Jurkat, Clone E6-1 (cell line): ENCODE measurements at regions not wholly inside any gene's neighbourhood (a gene's known extent, or its start where the extent isn't known, plus 50 kb on each side); places are given as distances from the start of the nearest gene placed in this dataset.
"Not testable (repeated sequence)": the region's sequence is repeated elsewhere in the genome, so short reads cannot be mapped to it uniquely, and the experiment has no call there.

Experiments used
- DNase-seq: peaks from one replicate; pipeline ENCODE4 v3.0.0-alpha.2; 2011; ENCODE audit warnings: low read depth, low spot score
- H3K4me3 ChIP-seq: 2 replicates; pipeline ENCODE4 v1.5.1; 2011; ENCODE audit warnings: mild to moderate bottlenecking, low read length, control low read depth, moderate library complexity

GRCh38 chr2:196500686-196501431, 138.7 kb upstream of the CCDC150 start:
- no peak overlapping the region for H3K4me3 ChIP-seq

DNA sequence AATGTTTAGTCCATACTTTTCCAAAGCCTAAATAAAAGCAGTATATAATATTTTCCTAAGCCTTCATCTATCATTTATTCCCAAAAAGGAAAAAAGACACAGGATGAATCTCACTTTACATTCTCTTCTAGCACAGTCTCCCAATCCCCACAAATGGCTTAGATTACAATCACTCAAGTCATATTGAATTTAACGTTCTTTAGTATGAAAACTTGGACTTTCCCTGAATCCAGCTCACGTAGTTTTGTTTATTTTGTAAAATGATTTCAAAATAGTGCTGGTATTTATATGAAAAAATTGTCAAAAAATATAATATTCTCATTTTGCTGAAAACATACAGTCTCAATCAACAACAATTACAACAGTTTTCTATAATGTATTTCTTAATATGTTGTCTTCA, 137.7 kb upstream of the CCDC150 start:
- H3K4me3 ChIP-seq: no peak overlapping the region
- no peak for DNase-seq

More at GRCh38 chr2:196500686-196501431, 138.7 kb upstream of the CCDC150 start:
- DNase-seq: no peak

DNA sequence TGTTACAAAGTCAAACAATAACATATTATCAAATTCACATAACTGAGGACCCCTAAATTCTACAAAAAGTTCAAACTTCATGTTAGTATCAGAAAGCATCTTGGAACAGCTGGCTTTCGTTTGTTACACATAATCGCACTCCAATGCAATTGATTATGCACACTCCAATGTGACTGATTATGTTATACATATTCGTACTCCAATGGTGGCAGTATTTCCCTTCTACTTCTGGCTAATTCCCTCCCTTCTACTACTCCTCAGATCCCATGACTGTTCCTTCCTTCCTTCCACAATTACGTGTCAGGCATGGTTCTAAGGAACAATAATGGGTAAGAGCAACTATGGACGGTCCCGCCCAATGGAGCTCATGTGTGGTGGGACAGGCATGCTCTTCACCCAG, 137.1 kb upstream of the CCDC150 start:
- H3K4me3 ChIP-seq: no peak overlapping the region
- no peak for DNase-seq

GRCh38 chr2:196503398-196503797, 136.1 kb upstream of the CCDC150 start:
- no peak overlapping the region for H3K4me3 ChIP-seq
- no peak for DNase-seq

DNA sequence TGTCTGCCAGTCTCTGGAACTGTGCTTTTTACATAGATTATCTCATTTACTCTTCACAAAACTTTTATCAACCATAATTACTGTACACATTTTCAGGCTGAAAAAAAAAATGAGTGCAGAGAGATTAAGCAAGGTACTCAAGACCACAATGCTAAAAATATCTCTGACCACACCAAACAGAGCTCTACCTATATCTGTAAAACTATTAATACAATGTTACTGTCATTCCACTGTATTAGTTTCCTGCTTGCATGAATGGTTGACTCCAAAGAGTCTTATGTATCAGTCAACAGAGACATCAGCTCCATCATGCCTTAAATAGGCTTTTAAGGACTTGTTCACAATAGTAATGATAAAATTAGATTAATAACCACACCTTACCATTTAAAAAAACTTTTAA, 134.7 kb upstream of the CCDC150 start:
- H3K4me3 ChIP-seq: no peak overlapping the region
- no peak for DNase-seq

DNA sequence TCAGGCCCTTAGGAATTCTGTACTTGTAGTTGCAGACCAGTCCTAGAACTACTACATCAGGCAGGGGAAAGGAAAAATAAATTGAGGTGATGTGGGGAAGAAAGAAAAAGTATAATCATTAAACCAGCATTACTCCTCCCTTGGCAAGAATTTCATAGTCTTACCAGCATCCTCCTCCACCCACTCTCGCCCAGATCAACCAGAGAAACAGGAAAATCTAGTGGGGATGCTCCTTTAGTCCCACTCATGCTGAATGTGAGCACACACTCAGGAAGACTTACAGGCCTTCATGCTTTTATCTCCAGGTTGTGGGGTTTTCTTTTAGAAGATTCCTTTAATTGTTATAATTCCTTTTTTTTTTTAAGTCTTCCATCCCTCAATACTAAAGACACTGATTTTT, 129.3 kb upstream of the CCDC150 start:
- no peak overlapping the region for H3K4me3 ChIP-seq
- DNase-seq: no peak

DNA sequence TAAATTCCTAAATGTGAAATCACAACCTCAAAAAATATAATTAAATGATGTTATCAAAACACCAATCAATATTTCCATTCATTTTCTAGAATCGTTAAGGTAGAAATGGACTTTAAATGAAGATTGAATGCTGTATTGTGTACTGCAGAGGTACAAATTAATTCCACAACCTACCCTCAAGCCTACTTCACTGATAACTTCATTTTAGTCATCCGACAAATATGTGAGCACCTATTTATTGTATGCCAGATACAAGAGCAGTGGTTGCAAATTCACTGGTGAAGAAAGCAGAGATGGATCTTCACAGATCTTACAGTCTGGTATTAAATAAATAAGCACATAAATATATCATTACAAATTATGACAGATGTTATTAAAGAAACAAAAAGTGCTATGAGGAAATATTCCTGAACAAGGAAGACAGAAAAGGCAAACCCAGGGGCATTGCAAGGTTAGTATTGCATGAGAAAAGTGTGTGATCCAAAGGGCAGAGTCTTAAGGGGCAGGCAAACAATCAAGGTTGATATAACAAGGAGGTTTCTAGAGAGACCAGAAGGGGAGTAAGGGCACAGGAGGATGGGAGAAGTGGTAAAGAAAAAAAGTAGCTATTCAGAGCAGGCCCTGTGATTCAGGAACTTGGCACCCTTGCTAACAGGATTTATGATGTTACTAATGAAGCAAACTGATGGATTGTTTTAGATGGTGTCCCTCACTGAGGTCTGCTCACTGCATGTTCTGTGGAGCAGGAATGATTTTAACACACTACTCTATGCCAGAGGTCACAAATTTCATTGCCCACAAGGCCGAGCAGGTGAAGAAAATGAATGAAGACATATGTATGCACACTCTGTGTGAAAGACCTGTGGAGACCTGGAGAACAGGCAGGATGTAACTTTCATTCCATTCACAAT, 128.0 kb upstream of the CCDC150 start:
- DNase-seq: no peak
- no peak overlapping the region for H3K4me3 ChIP-seq

GRCh38 chr2:196513796-196514526, 125.6 kb upstream of the CCDC150 start:
- H3K4me3 ChIP-seq: no peak overlapping the region
- no peak for DNase-seq

- no peak overlapping the region for H3K4me3 ChIP-seq
- no peak for DNase-seq
Measured at GRCh38 chr2:196514641-196515040, 124.9 kb upstream of the CCDC150 start.

- no peak overlapping the region for H3K4me3 ChIP-seq
- DNase-seq: no peak
Measured at GRCh38 chr2:196515051-196515450, 124.5 kb upstream of the CCDC150 start.

- no peak overlapping the region for H3K4me3 ChIP-seq
- DNase-seq: no peak
Measured at GRCh38 chr2:196515608-196516007, 123.9 kb upstream of the CCDC150 start.

GRCh38 chr2:196516564-196516963, 123.0 kb upstream of the CCDC150 start:
- no peak overlapping the region for H3K4me3 ChIP-seq
- DNase-seq: no peak

GRCh38 chr2:196520605-196521004, 118.9 kb upstream of the CCDC150 start:
- no peak for DNase-seq

GRCh38 chr2:196526981-196527725, 112.4 kb upstream of the CCDC150 start:
- H3K4me3 ChIP-seq, DNase-seq: not testable (repeated sequence)

More at GRCh38 chr2:196520605-196521004, 118.9 kb upstream of the CCDC150 start:
- H3K4me3 ChIP-seq: no peak overlapping the region

- no peak for DNase-seq
Measured at GRCh38 chr2:196528486-196529223, 110.9 kb upstream of the CCDC150 start.

DNA sequence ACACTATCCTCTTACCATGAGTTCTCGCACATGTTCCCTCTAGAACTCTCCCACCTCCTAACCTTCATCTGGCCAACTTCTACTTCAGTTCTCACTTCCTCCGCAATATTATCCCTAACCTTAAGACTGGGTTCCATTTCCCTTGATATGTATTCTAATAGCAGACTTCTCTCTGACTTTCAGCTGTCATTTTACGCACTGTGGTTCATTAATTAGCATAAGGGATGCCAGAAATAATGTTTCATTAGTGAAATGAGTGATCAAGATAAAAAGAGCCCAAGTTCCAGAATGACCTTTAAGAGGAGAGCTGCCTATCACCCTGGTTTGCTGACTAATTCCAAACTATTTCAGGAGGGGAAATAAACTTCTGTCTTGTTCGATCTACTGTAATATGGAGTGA, 108.6 kb upstream of the CCDC150 start:
- no peak overlapping the region for H3K4me3 ChIP-seq
- DNase-seq: no peak

More at GRCh38 chr2:196528486-196529223, 110.9 kb upstream of the CCDC150 start:
- no peak overlapping the region for H3K4me3 ChIP-seq

DNA sequence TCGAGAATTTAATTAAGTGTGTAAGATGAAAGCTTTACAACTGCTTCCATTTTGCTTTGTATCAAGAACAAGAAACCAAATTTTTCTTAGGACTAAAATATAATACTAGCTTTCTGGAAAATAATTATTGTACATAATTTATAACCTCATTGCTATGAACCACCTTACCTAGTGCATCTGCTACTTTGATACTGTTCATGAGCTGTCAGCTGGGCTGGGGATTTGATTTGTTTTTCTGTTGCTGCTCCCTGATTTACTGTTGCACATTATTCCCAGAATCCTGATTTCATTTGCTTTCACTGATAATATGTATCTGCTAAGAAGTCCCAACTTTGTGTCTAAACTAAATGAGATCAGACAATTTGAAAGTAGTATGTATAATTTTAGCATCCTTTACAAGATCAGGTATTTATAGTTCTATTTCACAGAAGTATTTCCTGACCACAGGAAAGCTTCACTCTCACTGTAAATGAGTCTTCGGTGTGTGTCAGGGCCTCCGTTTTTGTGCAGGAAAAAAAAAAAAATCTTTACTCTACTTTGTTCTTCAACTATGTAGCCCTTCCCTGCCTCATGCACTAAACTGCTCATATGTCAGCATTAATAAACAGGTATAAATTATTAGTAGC, 105.6 kb upstream of the CCDC150 start:
- DNase-seq: no peak
- no peak overlapping the region for H3K4me3 ChIP-seq

DNA sequence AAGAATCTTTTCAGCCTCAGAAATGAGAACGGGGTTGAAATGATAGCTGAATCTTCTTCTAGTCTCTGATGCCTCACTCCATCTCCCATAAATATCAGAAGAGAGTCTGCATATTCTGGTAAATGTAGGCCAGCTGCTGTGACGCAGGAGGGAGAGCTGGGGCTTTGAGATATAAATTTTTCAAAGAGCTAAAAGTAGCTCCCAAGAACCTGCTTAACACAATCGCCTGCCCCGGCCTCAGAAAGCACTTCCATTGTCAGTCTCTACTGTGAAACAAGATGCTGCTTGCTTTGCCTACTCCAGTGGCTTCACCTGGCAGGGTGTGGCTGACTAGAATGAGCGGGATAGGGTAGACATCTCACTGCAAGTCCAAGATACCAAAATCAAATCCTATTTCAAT, 105.0 kb upstream of the CCDC150 start:
- DNase-seq: no peak
- H3K4me3 ChIP-seq: no peak overlapping the region
